NB4 (cell line): ENCODE measurements at regions not wholly inside any gene's neighbourhood (a gene's known extent, or its start where the extent isn't known, plus 50 kb on each side); places are given as distances from the start of the nearest gene placed in this dataset.

Source experiments
- DNase-seq: peaks from one replicate; pipeline ENCODE4 v3.0.0; 2010; ENCODE audit warnings: low read depth
- H3K4me3 ChIP-seq: one replicate; pipeline ENCODE4 v1.5.1; 2011; ENCODE audit warnings: mild to moderate bottlenecking, low read depth, low read length, moderate library complexity
- MYC ChIP-seq: IDR thresholded peaks from 2 replicates; pipeline ENCODE4 v1.6.1; 2011; ENCODE audit warnings: low read depth, low read length
- POLR2A ChIP-seq: IDR thresholded peaks from 2 replicates; pipeline ENCODE4 v1.6.1; 2011; ENCODE audit warnings: mild to moderate bottlenecking; ENCODE audit not compliant: insufficient read length; ENCODE audit errors: extremely low read depth
- TF ChIP-seq, protein P1 (sequence below): IDR thresholded peaks from 2 replicates; pipeline ENCODE4 v1.6.1; 2011; ENCODE audit warnings: low read depth, low read length
- TF ChIP-seq, protein P2 (sequence below): IDR thresholded peaks from one replicate; pipeline ENCODE4 v1.5.1; 2012; ENCODE audit warnings: low read depth, low read length

DNA sequence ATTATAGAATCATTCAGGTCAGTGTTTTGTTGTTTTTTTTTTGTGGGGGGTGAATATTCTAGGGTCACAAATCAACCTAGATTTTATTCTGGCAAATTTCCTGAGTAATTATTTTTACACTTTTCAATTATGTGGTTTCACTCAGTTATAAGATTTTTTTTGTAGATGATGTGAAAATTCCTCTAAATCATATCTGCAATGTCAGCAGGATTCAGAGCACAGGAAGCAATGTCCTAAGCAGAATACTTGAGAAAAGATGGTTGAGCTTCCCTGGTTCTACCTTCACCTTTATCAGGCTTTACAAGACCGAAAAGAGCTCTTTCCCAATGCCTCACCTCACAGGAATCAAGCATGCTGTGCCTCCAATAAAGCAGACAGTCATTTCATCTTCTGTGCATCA, 124.3 kb downstream of the SLC41A2 start:
- DNase-seq, result no peak
- H3K4me3 ChIP-seq, result no peak overlapping the region
- TF ChIP-seq, protein P1, sequence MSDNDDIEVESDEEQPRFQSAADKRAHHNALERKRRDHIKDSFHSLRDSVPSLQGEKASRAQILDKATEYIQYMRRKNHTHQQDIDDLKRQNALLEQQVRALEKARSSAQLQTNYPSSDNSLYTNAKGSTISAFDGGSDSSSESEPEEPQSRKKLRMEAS, result no peak
- TF ChIP-seq MYC (no peak), POLR2A (no peak)
- TF ChIP-seq, protein P2, sequence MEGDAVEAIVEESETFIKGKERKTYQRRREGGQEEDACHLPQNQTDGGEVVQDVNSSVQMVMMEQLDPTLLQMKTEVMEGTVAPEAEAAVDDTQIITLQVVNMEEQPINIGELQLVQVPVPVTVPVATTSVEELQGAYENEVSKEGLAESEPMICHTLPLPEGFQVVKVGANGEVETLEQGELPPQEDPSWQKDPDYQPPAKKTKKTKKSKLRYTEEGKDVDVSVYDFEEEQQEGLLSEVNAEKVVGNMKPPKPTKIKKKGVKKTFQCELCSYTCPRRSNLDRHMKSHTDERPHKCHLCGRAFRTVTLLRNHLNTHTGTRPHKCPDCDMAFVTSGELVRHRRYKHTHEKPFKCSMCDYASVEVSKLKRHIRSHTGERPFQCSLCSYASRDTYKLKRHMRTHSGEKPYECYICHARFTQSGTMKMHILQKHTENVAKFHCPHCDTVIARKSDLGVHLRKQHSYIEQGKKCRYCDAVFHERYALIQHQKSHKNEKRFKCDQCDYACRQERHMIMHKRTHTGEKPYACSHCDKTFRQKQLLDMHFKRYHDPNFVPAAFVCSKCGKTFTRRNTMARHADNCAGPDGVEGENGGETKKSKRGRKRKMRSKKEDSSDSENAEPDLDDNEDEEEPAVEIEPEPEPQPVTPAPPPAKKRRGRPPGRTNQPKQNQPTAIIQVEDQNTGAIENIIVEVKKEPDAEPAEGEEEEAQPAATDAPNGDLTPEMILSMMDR, result no peak

DNA sequence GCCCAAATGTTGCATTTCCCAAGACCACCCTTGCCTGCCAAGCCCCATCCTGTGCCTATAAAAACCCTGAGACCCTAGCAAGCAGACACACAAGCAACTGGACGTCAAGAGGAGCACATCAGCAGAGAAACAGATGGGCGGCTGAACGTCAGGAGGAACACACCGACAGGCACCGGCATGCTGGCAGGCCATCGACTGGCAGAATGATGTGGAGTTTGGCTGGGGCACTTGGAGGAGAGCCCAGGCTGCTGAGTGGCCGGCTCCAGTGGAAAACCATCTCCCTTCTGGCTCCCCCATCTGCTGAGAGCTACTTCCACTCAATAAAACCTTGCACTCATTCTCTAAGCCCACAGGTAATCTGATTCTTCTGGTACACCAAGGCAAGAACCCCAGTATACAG, 130.1 kb downstream of the SLC41A2 start:
- TF ChIP-seq, protein P2, result no peak
- TF ChIP-seq MYC, result no peak
- no peak overlapping the region for H3K4me3 ChIP-seq
- DNase-seq, result no peak

- TF ChIP-seq POLR2A (no peak), MYC (no peak)
- TF ChIP-seq, protein P1, result no peak
- no peak for DNase-seq
- H3K4me3 ChIP-seq, result no peak overlapping the region
Observed at GRCh38 chr12:104827587-104827986, 130.5 kb downstream of the SLC41A2 start.

DNA sequence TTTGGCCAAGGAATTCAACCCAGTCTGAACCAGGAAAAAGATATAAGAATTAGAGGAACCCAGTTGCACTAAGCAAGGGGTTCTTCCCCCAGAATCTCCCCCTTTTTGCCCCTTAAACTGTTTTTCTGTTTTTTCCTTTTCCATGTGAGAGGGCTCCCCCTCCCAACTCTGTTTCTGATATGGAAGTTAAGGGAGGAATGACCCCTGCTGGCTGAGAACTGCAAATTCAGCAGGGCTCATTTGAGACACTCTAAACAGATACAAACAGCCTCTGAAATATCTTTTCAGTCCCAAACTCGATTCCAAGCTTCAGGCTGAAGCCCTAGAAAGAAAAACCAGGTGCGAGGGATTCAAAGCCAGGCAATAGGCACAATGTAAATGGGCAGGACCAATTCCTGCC, 132.7 kb downstream of the SLC41A2 start:
- no peak overlapping the region for H3K4me3 ChIP-seq
- no peak for TF ChIP-seq POLR2A
- TF ChIP-seq, protein P2, result peak; percentile 33
- peak; percentile 44 for DNase-seq

DNA sequence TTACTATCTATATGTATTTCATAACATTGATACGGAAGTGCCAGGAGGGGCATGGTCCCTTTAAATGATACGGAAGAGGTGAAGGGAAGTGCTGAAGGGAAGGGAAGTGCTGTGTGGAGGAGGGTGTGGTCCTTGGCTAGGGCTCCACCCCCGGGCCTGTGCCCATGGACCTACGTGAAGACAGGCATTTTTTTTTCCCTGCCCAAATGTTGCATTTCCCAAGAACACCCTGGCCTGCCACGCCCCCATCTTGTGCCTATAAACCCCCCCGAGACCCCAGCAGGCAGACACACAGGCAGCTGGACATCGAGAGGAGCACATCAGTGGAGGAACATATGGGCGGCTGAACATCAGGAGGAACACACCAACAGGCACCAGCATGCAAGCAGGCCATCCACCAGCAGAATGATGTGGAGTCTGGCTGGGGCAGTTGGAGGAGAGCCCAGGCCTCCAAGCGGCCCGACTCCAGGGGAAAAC, 134.1 kb downstream of the SLC41A2 start:
- DNase-seq, result peak; percentile 25
- no peak overlapping the region for H3K4me3 ChIP-seq
- TF ChIP-seq, protein P1, result no peak
- TF ChIP-seq POLR2A (no peak), MYC (no peak)
- TF ChIP-seq, protein P2, result no peak

DNA sequence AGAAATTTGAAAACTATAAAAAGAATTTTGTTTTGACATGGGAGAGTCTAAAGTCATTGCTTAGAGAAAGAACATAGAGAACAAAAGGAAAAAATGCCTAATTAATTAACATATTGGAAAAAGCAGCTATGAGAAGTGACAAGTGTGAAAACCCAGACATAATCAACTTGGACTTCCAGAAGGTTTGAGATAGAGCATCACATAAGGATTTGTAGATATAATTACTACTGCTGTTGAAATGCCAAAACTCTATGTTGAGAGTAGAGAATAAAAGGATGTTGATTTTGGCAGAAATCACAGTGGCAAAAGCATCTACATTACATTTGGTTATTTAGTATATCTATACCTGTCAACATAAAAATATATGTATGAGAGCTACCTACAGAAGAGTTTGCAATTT, 135.1 kb downstream of the SLC41A2 start:
- H3K4me3 ChIP-seq, result no peak overlapping the region
- no peak for TF ChIP-seq MYC
- TF ChIP-seq, protein P2, result no peak
- TF ChIP-seq, protein P1, result no peak
- TF ChIP-seq POLR2A, result no peak
- DNase-seq, result no peak
